Progenitor cell of endocrine pancreas (in vitro differentiated cells): ENCODE measurements at regions not wholly inside any gene's neighbourhood (a gene's known extent, or its start where the extent isn't known, plus 50 kb on each side); places are given as distances from the start of the nearest gene placed in this dataset.

ENCODE experiments used
- DNase-seq: peaks from one replicate; pipeline ENCODE4 v3.0.0; 2021; ENCODE audit warnings: low spot score; ENCODE audit not compliant: unreplicated experiment
- H3K27ac Mint-ChIP-seq: 2 replicates; pipeline ENCODE4 v1.8.0; 2021; ENCODE audit warnings: mild to moderate bottlenecking, moderate library complexity, mixed read lengths
- H3K27me3 Mint-ChIP-seq: 2 replicates; pipeline ENCODE4 v1.8.0; 2021; ENCODE audit warnings: mixed read lengths
- H3K36me3 Mint-ChIP-seq: 2 replicates; pipeline ENCODE4 v1.8.0; 2022; ENCODE audit warnings: mixed read lengths; ENCODE audit not compliant: insufficient read depth
- H3K4me1 Mint-ChIP-seq: 2 replicates; pipeline ENCODE4 v1.8.0; 2021; ENCODE audit warnings: low read depth, mixed read lengths
- H3K4me3 Mint-ChIP-seq: 2 replicates; pipeline ENCODE4 v1.8.0; 2021; ENCODE audit warnings: low read depth, mild to moderate bottlenecking, moderate library complexity, mixed read lengths
- H3K9me3 Mint-ChIP-seq: 2 replicates; pipeline ENCODE4 v1.8.0; 2021; ENCODE audit warnings: low read depth, mixed read lengths
- TF ChIP-seq, protein P1 (sequence below): fragments of 200-600 bp; sonication (generic); IDR thresholded peaks from one replicate; pipeline ENCODE4 v1.5.0; 2021; ENCODE audit warnings: antibody characterized with exemption, mild to moderate bottlenecking; ENCODE audit not compliant: unreplicated experiment

DNA sequence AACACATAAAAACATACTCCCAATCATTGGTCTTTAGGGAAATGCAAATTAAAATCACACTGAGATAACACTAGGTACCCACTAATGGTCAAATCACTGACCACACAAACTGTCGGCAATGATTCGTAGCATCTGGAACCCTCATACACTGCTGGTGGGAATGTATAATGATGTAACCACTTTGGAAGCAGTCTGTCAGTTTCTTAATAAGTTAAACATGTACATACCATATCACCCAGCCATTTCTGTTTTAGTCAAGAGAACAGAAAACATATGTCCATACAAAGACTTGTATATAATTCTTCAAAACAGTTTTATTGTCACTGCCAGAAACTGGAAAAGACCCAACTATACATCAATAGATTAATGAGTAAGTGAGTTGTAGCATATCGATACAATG is 63.3 kb upstream of the LRRC3B start:
- no peak for DNase-seq
- no peak overlapping the region for H3K27ac Mint-ChIP-seq
- H3K27me3 Mint-ChIP-seq: no peaks in the 10 kb centered on the region
- H3K36me3 Mint-ChIP-seq: no peaks in the 10 kb centered on the region
- no peaks in the 10 kb centered on the region for H3K9me3 Mint-ChIP-seq
- H3K4me1 Mint-ChIP-seq: peaks cover 4% of the 10 kb centered on the region
- TF ChIP-seq, protein P1, sequence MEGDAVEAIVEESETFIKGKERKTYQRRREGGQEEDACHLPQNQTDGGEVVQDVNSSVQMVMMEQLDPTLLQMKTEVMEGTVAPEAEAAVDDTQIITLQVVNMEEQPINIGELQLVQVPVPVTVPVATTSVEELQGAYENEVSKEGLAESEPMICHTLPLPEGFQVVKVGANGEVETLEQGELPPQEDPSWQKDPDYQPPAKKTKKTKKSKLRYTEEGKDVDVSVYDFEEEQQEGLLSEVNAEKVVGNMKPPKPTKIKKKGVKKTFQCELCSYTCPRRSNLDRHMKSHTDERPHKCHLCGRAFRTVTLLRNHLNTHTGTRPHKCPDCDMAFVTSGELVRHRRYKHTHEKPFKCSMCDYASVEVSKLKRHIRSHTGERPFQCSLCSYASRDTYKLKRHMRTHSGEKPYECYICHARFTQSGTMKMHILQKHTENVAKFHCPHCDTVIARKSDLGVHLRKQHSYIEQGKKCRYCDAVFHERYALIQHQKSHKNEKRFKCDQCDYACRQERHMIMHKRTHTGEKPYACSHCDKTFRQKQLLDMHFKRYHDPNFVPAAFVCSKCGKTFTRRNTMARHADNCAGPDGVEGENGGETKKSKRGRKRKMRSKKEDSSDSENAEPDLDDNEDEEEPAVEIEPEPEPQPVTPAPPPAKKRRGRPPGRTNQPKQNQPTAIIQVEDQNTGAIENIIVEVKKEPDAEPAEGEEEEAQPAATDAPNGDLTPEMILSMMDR: no peak
- no peak overlapping the region for H3K4me3 Mint-ChIP-seq

DNA sequence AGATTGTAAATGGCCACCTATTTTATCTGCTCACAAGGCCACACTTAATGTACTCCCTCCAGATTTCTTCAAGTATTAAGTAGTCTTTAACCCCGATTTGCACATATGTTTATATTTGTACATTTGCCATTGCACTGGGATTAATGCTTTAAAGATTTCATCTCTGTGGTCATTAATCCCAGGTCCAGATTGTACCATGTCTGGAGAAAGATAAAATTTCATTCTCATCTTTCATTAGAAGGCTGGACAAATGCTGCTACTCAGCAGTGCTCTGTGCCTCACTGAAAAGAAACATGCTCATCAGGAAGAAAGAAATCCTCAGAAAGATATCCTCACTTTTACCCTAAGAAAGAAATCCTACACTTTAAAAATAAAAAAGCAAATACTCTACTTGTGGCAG is 62.5 kb upstream of the LRRC3B start:
- no peak overlapping the region for H3K27ac Mint-ChIP-seq

DNA sequence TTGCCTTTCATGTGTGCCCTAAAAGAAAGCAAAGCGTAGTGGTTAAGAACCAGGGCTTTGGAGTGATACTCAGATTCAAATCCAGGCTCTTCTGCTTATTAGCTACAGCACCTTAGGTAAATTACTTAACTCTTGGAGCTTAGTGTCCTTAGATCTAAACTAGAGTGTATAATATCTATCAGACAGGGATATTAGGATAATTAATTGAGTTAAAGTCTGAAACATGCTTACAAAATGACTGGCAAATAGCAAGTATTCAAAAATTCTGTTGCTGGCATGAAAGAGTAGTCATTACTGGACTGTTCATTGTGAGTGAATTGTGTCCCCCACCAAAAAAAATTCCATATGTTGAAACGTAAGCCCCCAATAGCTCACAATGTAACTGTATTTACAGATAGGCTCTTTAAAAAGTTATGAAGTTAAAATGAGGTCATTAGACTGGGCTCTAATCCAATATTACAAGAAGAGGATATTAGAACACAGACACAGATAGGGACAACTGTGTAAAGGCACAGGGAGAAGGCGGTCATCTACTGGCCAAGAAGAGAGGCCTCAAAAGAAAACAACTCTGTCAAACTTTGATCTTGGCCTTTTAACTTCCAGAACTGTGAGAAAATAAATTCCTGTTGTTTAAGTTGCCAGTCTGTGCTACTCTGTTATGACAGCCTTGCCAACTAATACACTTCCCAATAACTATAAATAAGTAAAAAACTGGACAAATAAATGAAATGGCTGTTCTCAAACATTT is 60.4 kb upstream of the LRRC3B start:
- Mint-ChIP-seq H3K9me3 (no peaks in the 10 kb centered on the region), H3K4me3 (no peak overlapping the region), H3K27me3 (no peaks in the 10 kb centered on the region), H3K4me1 (no peaks in the 10 kb centered on the region), H3K27ac (no peak overlapping the region), H3K36me3 (no peaks in the 10 kb centered on the region)
- TF ChIP-seq, protein P1: no peak
- DNase-seq: no peak

More for the DNA sequence above, 62.5 kb upstream of the LRRC3B start:
- no peaks in the 10 kb centered on the region for H3K27me3 Mint-ChIP-seq
- H3K4me1 Mint-ChIP-seq: peaks cover 4% of the 10 kb centered on the region
- no peak overlapping the region for H3K4me3 Mint-ChIP-seq
- no peaks in the 10 kb centered on the region for H3K9me3 Mint-ChIP-seq
- TF ChIP-seq, protein P1: no peak
- no peak for DNase-seq
- H3K36me3 Mint-ChIP-seq: no peaks in the 10 kb centered on the region
